ENCODE measurements at regions not wholly inside any gene's neighbourhood (a gene's known extent, or its start where the extent isn't known, plus 50 kb on each side); places are given as distances from the start of the nearest gene placed in this dataset.

DNA sequence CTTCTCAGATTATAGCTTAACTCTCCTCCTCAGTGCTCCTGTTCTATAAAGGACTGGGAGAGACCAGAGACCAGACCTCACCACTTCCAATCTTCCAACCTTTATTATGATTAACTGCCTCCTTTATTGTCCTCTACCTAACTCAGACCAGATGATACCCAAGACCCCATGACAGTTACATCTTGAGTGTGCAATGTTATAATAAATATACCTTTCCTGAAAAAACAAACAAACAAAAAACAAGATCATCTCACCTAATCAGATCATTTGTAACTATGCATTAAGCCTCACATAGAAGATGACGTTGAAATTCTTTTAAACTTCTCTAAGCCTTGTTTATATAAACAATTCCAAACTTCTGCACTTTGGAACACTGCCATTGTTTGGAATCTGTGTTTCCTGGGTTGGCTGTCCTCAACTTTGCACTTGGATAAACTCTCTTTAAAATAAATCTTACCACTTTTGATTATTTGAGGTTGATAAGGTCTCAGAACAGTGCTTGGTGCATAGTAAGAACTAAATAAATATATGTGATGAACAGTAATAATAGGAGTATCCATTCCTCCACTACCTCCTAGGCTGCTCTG, 342.7 kb downstream of the TDRD15 start:
- H3K4me3 ChIP-seq (ENCODE audit: low read depth, low read length) = no peak overlapping the region
- H3K27me3 ChIP-seq = no peaks in the 10 kb centered on the region
- no peak for DNase-seq
- H3K4me1 ChIP-seq = no peaks in the 10 kb centered on the region
- TF ChIP-seq, protein P1, sequence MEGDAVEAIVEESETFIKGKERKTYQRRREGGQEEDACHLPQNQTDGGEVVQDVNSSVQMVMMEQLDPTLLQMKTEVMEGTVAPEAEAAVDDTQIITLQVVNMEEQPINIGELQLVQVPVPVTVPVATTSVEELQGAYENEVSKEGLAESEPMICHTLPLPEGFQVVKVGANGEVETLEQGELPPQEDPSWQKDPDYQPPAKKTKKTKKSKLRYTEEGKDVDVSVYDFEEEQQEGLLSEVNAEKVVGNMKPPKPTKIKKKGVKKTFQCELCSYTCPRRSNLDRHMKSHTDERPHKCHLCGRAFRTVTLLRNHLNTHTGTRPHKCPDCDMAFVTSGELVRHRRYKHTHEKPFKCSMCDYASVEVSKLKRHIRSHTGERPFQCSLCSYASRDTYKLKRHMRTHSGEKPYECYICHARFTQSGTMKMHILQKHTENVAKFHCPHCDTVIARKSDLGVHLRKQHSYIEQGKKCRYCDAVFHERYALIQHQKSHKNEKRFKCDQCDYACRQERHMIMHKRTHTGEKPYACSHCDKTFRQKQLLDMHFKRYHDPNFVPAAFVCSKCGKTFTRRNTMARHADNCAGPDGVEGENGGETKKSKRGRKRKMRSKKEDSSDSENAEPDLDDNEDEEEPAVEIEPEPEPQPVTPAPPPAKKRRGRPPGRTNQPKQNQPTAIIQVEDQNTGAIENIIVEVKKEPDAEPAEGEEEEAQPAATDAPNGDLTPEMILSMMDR (IDR thresholded peaks at IDR 0.05; ENCODE audit: low read depth, low read length) = no peak
- H3K36me3 ChIP-seq = no peaks in the 10 kb centered on the region
- no peaks in the 10 kb centered on the region for H3K9me3 ChIP-seq

DNA sequence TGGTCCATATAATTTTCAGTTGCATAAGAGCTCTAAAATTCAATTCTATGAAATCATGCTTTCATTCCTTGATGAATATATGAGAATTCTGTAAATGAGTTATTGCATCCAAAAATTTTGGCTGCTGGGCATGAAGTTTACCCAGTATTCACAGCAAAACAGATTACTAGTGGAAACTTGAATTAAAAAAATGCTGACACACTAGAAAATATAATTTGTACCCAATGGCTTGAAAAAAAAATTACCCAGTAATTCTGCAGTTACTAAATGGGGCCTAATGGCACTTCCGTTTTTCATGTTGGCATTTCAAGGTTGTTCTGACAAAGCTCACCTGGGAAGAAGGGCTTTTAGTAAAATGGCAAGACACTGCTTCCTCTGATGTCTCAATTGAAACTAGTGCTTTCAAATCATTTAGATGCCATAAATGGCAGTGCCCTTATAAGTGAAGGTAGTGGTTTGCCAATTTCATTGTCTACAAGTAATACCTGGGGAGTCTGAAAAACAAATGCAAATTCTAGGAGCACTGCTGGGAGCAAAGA, 343.6 kb downstream of the TDRD15 start:
- no peak overlapping the region for H3K4me3 ChIP-seq (ENCODE audit: low read depth, low read length)
- H3K27me3 ChIP-seq = no peaks in the 10 kb centered on the region
- no peaks in the 10 kb centered on the region for H3K36me3 ChIP-seq
- DNase-seq = no peak
- TF ChIP-seq, protein P1 (IDR thresholded peaks at IDR 0.05; ENCODE audit: low read depth, low read length) = no peak
- no peaks in the 10 kb centered on the region for H3K9me3 ChIP-seq
- no peaks in the 10 kb centered on the region for H3K4me1 ChIP-seq

DNA sequence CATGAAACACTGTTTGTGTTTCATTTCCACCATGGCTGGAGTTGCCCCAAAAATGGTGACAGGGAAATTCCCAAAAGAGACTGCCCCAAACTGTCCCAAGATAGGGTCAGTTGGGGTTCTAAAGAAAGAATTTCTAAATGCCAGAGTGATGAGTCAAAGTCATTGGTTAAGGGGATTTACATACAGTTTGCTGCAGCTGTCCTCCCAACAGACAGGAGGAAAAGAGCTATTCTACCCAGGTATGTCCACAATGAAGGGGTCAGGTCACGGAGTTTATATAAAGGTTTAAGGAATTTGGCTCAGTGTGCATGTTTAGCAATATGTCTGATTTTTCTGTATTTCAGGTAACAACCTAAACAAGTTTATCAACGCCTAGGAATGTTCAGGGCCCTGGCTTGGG, 344.1 kb downstream of the TDRD15 start:
- no peaks in the 10 kb centered on the region for H3K9me3 ChIP-seq
- H3K36me3 ChIP-seq = no peaks in the 10 kb centered on the region
- TF ChIP-seq, protein P1 (IDR thresholded peaks at IDR 0.05; ENCODE audit: low read depth, low read length) = no peak
- no peaks in the 10 kb centered on the region for H3K27me3 ChIP-seq
- no peak for DNase-seq
- no peaks in the 10 kb centered on the region for H3K4me1 ChIP-seq
- no peak overlapping the region for H3K4me3 ChIP-seq (ENCODE audit: low read depth, low read length)

DNA sequence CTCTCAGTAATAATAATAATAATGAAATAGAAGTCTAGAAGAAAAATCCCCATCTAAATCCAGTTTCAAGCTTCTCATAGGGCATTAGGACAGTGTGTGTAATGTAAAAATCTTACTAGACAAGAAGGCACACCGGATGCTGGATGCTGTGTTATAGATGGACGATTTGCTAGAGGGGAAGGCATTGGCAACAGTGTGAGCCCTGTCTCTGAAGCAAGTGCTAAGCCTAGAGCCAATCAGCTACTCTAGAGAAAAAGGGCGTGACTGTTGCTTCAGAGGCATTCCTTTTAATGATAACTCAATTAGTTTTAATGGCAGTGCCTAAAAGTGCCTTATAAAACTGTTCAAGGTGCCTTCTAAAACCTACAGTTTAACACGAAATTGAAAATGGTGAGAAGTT, 344.9 kb downstream of the TDRD15 start:
- Histone ChIP-seq H3K4me1 (no peaks in the 10 kb centered on the region), H3K9me3 (no peaks in the 10 kb centered on the region), H3K36me3 (no peaks in the 10 kb centered on the region), H3K4me3 (ENCODE audit: low read depth, low read length) (no peak overlapping the region), H3K27me3 (no peaks in the 10 kb centered on the region)
- TF ChIP-seq, protein P1 (IDR thresholded peaks at IDR 0.05; ENCODE audit: low read depth, low read length) = no peak
- DNase-seq = no peak

DNA sequence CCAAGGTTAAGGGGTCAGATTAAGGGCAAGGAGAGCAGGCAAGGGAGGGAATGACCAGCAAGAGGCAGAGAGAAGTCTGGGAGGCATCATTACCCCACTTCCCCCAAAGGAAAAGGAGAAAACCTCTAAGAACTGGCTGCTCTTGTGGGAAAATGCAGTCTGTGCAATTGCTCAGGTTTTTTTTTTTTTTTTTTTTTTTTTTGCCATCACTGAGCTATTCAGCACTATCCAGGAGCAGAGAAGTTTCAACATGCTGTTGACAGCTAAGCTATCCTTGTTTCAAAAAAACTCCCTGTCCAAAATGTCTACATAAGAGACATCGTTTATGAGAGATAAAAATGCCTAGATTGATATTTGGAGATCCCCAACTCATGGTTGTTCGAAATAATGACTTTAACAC, 345.4 kb downstream of the TDRD15 start:
- Histone ChIP-seq H3K4me1 (no peaks in the 10 kb centered on the region), H3K36me3 (no peaks in the 10 kb centered on the region), H3K4me3 (ENCODE audit: low read depth, low read length) (no peak overlapping the region), H3K9me3 (no peaks in the 10 kb centered on the region), H3K27me3 (no peaks in the 10 kb centered on the region)
- DNase-seq = no peak
- TF ChIP-seq, protein P1 (IDR thresholded peaks at IDR 0.05; ENCODE audit: low read depth, low read length) = no peak

DNA sequence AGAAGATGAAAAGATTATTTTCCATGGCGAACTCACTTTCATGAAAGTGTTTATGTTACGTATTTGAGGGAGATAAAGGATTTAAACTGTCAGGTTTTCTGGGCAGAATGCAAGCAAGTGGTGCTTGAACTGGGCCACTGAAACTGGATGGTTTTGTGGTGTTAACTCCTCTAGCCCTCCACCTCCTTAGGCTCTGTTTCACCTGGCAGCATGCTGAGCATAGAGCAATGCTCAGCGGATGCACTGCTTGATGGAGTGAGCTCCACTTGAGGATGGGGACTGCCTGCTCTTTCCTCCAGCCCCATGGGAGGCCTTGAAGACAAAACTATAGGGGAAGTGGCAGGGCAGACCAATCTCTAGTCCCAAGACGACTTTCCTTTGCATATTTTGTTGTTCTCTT, 345.8 kb downstream of the TDRD15 start:
- Histone ChIP-seq H3K4me1 (no peaks in the 10 kb centered on the region), H3K27me3 (no peaks in the 10 kb centered on the region), H3K36me3 (no peaks in the 10 kb centered on the region), H3K4me3 (ENCODE audit: low read depth, low read length) (no peak overlapping the region), H3K9me3 (no peaks in the 10 kb centered on the region)
- TF ChIP-seq, protein P1 (IDR thresholded peaks at IDR 0.05; ENCODE audit: low read depth, low read length) = no peak
- no peak for DNase-seq

Measured in BE2C (cell line).